Panc1 (cell line): ENCODE measurements at regions not wholly inside any gene's neighbourhood (a gene's known extent, or its start where the extent isn't known, plus 50 kb on each side); places are given as distances from the start of the nearest gene placed in this dataset.

ENCODE experiments used
- ATAC-seq: fragments of 200-7000 bp; cut with Tn5 transposase; 2 replicates; pipeline ENCODE4 v1.9.1; 2020; ENCODE audit warnings: mild to moderate bottlenecking, moderate library complexity
- BruUV-seq: library from RNA; stranded (reverse); fragments of 400-500 nt; replicated peaks from 2 replicates; lab custom pipeline; 2021; lab: Mats Ljungman, UMichigan
- CTCF ChIA-PET: fragments of 300-600 bp; sonication (Branson Sonifier 250); formaldehyde crosslinking; loops from one replicate; lab custom pipeline; 2022; ENCODE audit warnings: antibody characterized with exemption; lab: Charles Lee
- POLR2A ChIA-PET: fragments of 300-600 bp; sonication (Branson Sonifier 250); formaldehyde crosslinking; loops from one replicate; lab custom pipeline; 2022; ENCODE audit warnings: antibody characterized with exemption; lab: Charles Lee
- DNase-seq: peaks from one replicate; pipeline ENCODE4 v3.0.0-alpha.2; 2010; ENCODE audit warnings: low read depth, low spot score
- H3K27ac ChIP-seq: 2 replicates; pipeline ENCODE4 v1.5.1; 2011; ENCODE audit warnings: mild to moderate bottlenecking, low read length, inconsistent platforms
- H3K27me3 ChIP-seq: fragments of 200-500 bp; sonication (Bioruptor generic); 2 replicates; pipeline ENCODE4 v1.6.0; 2014; ENCODE audit warnings: low read length, inconsistent platforms; ENCODE audit not compliant: control insufficient read depth, insufficient read depth
- H3K36me3 ChIP-seq: fragments of 200-500 bp; sonication (Bioruptor generic); 2 replicates; pipeline ENCODE4 v1.5.1; 2014; ENCODE audit warnings: inconsistent platforms, mild to moderate bottlenecking, low read length, moderate library complexity; ENCODE audit not compliant: control insufficient read depth, insufficient read depth
- H3K4me1 ChIP-seq: 2 replicates; pipeline ENCODE4 v1.5.1; 2011; ENCODE audit warnings: inconsistent platforms, mild to moderate bottlenecking, low read length, moderate library complexity; ENCODE audit not compliant: control insufficient read depth, insufficient read depth
- H3K4me3 ChIP-seq, 2 experiments: 2 replicates each; pipeline ENCODE4 v1.5.1; 2011 to 2012; ENCODE audit warnings: low read depth in 2 of 2, low read length in 2 of 2, mild to moderate bottlenecking in 2 of 2, inconsistent platforms in 1 of 2, moderate library complexity in 1 of 2
- H3K9me3 ChIP-seq: fragments of 200-500 bp; sonication (Bioruptor generic); 2 replicates; pipeline ENCODE4 v1.5.1; 2014; ENCODE audit warnings: low read depth, mild to moderate bottlenecking, inconsistent platforms, low read length, moderate library complexity; ENCODE audit not compliant: control insufficient read depth, insufficient read depth
- POLR2AphosphoS5 ChIP-seq: IDR thresholded peaks from 2 replicates; pipeline ENCODE4 v1.6.1; 2012; ENCODE audit warnings: mild to moderate bottlenecking, low read depth, low read length, moderate library complexity
- REST ChIP-seq, 2 experiments: IDR thresholded peaks; 2 replicates each; pipeline ENCODE4 v1.6.1; 2011 to 2012; ENCODE audit warnings: low read depth in 2 of 2, control low read depth in 1 of 2, low read length in 1 of 2, mild to moderate bottlenecking in 1 of 2, moderate library complexity in 1 of 2; ENCODE audit not compliant: insufficient read depth in 1 of 2
- SIN3A ChIP-seq: IDR thresholded peaks from 2 replicates; pipeline ENCODE4 v1.6.1; 2012; ENCODE audit warnings: low read depth, mild to moderate bottlenecking, low read length, moderate library complexity, borderline replicate concordance; ENCODE audit not compliant: insufficient read depth
- TCF7L2 ChIP-seq: IDR thresholded peaks from 2 replicates; pipeline ENCODE4 v1.6.1; 2011; ENCODE audit warnings: mild to moderate bottlenecking, low read depth, low read length, inconsistent platforms
- in situ Hi-C: cut with HindIII; loops from 2 replicates; pipeline ENCODE4 v1.10.0; 2016; ENCODE audit warnings: low sequenced_read_pairs, low pct_unique_long_range_greater_than_20kb
- intact Hi-C: fragments of 100-400 bp; cut with micrococcal nuclease; formaldehyde crosslinking; loops from one replicate; pipeline ENCODE4 v1.10.0; 2022; ENCODE audit not compliant: unreplicated experiment
- TF ChIP-seq, protein P1 (sequence below): fragments of 450-650 bp; IDR thresholded peaks from 2 replicates; pipeline ENCODE4 v1.5.1; 2017; ENCODE audit warnings: mild to moderate bottlenecking

DNA sequence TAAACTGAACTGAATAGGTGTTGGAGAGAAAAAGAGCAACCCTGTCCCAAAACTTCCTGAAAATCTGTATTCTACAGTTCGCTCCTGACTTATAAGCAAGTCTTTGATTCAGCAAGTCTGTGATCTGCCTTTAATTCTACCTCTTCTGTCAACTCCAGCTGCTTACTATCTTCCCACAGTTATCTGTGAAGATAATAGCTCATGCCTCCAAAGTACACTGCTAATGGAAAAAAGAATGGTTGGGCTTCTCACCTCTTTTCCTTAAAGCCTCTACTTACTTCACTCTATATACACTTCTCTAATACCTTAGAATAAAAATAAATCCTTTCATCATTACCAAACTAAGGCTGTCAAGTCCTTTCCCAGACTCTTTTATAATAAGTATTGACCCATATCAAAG is 391.5 kb upstream of the MIR17HG start:
- Histone ChIP-seq H3K4me3 (no peak overlapping the region), H3K27me3 (no peaks in the 10 kb centered on the region), H3K9me3 (no peaks in the 10 kb centered on the region), H3K36me3 (no peaks in the 10 kb centered on the region), H3K27ac (no peak overlapping the region), H3K4me1 (no peaks in the 10 kb centered on the region; the same call in 1 of the 2 replicates)
- in situ Hi-C loops = no loop called here
- TF ChIP-seq SIN3A (no peak), REST (IDR thresholded peaks at IDR 0.05; ENCODE audit: insufficient read depth in 1 of 2, low read depth in 2 of 2, low read length in 1 of 2) (no peak), POLR2AphosphoS5 (no peak), TCF7L2 (no peak)
- TF ChIP-seq, protein P1, sequence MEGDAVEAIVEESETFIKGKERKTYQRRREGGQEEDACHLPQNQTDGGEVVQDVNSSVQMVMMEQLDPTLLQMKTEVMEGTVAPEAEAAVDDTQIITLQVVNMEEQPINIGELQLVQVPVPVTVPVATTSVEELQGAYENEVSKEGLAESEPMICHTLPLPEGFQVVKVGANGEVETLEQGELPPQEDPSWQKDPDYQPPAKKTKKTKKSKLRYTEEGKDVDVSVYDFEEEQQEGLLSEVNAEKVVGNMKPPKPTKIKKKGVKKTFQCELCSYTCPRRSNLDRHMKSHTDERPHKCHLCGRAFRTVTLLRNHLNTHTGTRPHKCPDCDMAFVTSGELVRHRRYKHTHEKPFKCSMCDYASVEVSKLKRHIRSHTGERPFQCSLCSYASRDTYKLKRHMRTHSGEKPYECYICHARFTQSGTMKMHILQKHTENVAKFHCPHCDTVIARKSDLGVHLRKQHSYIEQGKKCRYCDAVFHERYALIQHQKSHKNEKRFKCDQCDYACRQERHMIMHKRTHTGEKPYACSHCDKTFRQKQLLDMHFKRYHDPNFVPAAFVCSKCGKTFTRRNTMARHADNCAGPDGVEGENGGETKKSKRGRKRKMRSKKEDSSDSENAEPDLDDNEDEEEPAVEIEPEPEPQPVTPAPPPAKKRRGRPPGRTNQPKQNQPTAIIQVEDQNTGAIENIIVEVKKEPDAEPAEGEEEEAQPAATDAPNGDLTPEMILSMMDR = no peak
- BruUV-seq = no TSS peak
- POLR2A ChIA-PET = no interaction called here
- intact Hi-C loops = no loop called here
- no peak for DNase-seq
- no peak for ATAC-seq
- CTCF ChIA-PET = no interaction called here

- Histone ChIP-seq H3K27me3 (no peaks in the 10 kb centered on the region), H3K36me3 (no peaks in the 10 kb centered on the region), H3K27ac (no peak overlapping the region), H3K4me3 (no peak overlapping the region), H3K4me1 (no peaks in the 10 kb centered on the region), H3K9me3 (no peaks in the 10 kb centered on the region)
- DNase-seq (no peak), ATAC-seq (no peak)
- in situ Hi-C loops (no loop called here), intact Hi-C loops (no loop called here)
- TF ChIP-seq, protein P1 = no peak
- ChIA-PET POLR2A (no interaction called here), CTCF (no interaction called here)
- no TSS peak for BruUV-seq
Observed at GRCh38 chr13:90958866-90959265, 388.6 kb upstream of the MIR17HG start.
